Central memory CD4-positive, alpha-beta T cell (primary cell): ENCODE measurements at regions not wholly inside any gene's neighbourhood (a gene's known extent, or its start where the extent isn't known, plus 50 kb on each side); places are given as distances from the start of the nearest gene placed in this dataset.
"Not testable (repeated sequence)": the region's sequence is repeated elsewhere in the genome, so short reads cannot be mapped to it uniquely, and the experiment has no call there.

Source experiments
- DNase-seq: peaks from one replicate; pipeline ENCODE4 v3.0.0; 2022

DNA sequence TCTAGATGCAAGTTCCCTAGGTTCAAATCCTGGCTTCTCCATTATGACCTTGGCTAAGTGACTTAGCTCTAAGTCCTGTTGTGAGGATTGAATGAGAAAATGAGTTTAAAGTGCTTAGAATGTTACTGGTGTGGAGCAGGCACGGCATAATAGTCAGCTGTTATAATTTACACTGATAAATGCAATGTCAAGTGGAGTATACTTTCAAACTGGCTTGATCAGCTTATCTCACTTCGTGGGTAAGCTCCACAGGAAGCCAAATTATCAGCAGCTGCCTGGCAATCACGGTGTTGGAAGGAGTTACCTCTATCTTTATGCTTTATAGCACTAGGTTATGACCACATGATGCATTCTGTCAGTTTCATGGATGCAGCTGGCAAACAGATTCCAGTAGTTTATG lies 272.8 kb downstream of the OLFM4 start:
- no peak for DNase-seq

DNA sequence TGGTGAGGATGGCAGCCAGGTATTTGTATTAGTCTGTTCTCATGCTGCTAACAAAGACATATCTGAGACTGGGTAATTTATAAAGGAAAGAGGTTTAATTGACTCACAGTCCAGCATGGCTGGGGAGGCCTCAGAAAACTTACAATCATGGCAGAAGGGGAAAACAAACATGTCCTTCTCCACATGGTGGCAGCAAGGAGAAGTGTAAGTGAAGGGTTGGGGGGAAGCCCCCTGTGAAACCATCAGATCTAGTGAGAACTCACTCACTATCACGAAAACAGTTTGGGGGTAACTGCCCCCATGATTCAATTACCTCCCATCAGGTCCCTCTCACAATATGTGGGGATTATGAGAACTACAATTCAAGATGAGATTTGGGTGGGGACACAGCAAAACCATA lies 276.8 kb downstream of the OLFM4 start:
- DNase-seq, result not testable (repeated sequence)

DNA sequence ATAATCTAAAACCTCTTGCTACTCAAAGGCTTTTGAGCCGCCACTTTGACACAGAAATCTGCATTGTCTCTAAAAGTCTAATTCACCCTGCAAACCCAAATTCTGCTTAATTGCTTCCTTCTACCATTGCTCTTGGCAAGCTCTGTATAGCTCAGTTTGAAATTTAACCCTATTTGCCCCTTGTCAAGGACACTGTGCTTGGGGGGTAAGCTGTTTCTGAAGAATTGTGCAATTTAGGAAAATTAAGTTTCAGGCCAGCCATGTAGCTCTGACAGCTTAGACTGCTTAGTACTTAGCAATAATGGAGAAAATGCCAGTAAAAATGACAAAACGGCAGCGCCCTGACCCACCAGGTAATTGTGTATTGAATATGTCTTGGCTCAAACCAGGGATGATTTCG lies 282.2 kb downstream of the OLFM4 start:
- no peak for DNase-seq

DNA sequence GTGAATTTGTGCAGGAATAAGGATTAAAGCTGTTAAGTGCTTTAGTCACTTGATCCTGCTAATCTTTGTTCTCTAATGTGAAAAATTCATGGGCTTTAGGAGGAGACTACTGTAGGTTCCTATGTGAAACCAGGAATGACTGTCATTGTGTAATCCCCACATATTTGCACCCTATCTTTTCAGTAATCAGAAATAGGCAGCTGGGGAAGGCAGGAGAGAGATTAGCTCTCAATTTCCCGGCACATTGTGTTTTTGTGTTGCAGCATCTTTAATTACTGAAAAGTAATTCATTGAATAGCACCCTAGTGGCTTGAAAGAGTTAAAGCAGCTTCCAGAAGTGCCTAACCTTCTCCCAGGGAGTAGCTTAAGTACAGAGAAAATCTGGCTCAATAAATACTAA lies 282.9 kb downstream of the OLFM4 start:
- DNase-seq, result no peak

DNA sequence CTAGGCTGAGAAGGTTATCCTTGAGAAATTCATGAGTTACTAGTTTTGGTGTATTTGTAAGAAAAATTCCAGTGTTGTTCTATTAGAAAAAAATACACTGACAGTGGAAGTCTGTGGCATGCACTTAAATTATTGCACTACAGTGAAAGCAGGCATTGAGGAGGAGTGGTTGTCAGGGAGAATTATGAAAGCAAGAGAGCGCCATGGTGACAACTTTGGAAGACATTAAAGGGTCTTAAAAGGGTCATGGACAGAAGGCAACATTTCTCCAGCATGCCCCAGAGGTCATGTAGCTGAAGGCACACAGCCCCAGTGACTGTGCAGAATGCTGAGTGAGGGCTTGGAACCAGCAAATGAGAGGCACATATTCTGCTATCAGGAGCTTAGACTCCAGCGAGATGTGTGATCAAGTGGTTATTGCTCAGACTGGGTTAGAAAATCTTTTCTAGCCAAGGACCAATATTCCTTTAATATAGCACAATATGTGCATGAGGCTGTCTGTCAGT lies 292.7 kb downstream of the OLFM4 start:
- no peak for DNase-seq

DNA sequence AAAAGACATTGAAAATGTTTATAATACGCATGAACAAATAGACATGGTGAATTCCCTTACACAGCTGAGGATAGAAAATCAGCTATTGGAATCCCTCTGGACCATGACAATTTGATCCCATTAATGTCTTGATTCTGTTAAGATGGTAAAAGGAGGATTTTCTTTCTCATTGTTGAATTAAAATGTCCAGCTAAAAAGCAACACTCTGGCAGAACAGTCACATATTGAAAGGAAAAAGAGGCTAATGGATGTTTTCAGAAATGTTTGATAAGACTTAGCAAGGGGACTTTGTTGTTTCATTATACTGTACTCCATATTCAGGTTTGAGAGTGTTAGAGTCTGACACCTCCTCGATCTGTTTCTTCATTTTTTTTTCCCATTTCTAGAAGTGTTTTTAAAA lies 296.0 kb downstream of the OLFM4 start:
- no peak for DNase-seq

DNA sequence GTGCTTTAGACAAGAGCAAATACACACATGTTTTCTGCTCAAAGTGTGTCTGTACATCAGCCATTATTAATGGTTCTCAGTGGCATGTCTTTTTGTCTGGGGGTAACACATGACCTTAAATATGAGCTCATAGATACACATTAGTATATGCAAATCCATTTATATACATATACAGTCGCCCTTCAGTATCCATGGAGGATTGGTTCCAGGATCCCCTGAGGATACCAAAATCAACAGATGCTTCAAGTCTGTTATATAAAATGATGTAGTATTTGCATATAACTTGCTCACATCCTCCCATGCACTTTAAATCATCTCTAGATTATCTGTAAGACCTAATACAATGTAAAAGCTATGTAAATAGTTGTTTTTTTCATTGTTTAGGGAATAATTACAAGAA lies 298.1 kb downstream of the OLFM4 start:
- DNase-seq, result no peak

DNA sequence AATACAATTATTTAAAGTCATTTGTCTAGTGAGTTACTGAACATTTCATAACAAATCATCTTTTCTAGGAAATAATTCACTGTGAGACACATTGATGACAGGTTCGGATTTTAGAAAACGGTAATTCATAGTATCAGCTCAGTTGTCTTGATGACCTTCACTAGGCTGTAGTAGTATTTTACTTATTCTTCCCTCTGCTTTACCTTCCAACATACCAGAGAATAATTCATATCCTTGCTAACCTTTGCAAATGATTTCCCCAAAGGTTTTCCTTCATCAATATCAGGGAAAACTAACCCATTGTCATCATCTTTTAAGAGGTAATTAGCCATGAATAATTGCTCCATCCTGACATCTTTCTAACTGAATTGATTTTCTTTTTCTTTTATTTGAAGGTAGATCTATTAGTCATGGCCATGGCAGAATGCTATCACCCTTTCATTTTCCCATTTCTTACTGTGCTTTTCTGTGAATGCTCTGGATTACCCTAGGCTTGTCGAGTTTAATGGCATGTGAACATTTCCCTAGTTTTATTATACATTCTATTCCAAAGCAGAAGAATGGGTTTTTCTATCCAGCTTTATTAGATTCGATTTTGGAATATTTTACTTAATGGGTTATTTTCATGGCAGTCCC lies 299.2 kb downstream of the OLFM4 start:
- DNase-seq, result no peak

DNA sequence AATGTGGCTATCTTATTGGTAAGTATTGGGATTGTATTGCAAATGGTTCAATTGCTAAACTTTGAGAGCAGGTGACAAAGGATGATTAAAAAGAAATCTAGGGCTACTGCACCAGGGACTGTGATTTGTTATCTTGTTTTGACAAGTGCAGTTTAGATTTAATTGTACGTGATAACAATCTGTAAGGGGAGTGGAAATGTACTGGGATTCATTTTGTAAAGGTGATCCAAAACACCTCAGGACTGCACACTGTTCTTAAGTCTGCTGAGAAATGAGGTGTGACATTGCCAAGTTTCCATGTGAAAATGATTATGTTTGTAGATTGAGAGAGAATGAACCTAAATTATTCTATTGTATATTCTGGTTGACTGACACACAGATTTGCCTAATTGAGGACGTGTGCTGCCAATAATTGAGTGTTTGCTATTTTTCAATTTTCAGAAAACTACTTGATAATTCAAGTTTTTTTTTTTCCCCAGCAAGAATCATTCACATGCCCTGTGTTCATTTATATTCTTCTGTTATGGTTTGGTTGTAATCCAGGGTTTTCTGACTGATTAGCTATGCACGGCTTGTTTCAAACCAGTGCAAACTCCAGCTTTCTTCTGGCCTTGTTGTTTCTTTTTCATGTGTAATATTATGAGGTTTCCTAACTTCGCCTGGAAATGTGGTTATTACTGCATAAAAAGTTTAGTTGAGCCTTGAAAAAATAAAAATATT lies 308.0 kb downstream of the OLFM4 start:
- no peak for DNase-seq

DNA sequence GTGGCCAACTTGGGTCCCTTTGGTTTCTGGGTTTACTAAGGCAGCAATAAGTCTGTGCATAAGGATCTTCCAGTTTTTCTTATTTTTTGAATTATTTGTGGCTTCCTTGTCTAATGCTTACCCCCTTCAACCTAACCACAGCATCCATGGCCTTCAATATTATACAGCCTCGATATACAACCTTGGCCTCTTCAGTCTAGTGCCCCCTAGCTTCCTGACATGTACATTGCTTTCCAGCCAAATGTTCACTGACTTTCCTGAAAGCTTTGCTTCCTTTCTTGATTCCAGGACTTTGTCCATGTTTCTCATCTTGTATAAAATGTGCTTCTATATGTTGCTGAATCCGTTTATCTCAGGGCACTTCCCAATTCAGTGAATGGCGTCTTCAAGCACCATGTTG lies 310.1 kb downstream of the OLFM4 start:
- DNase-seq, result no peak

DNA sequence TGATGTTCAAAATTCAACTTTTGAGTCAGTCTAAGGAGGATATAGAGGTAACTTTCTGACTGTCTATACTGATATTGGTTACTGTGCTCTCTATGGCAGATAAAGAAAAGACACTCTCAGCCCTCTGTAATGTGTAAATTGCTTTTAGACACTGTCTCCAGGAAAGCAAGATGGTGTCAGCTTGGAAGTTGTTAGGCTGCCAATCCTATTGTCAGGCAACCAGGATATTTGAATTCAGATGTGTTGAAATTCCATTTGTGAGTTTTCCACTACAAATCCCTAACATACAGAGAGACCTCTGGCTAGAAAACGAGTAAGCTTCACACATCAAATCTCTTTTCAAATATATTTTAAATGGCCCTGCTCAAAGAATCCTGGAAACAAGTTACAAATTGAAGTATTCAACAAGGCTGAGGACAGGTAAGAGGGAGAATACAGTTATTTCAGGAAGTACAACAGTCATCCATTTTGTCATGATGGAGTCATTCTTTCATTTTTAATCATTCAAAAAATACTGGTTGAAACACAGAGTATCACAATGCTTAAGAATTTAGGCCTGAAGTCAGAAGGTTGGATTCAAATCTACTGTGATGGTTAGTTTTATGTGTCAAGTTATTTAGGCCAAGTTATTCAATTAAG lies 312.0 kb downstream of the OLFM4 start:
- no peak for DNase-seq

DNA sequence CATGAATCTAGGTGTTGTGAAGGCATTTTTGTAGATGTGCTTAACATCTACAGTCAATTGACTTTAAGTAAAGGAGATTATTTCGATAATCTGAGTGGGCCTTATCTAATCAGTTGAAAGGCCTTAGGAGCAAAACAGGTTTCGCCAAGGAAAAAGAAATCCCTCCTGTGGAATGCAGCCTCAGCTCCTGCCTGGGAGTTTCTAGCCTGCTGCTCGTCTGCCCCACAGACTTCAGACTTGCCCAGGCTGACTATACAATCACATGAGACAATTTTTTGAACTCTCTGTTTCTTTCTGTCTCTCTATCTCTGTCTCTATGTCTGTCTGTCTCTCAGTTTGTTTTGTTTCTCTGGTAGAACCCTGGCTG lies 312.5 kb downstream of the OLFM4 start:
- no peak for DNase-seq

DNA sequence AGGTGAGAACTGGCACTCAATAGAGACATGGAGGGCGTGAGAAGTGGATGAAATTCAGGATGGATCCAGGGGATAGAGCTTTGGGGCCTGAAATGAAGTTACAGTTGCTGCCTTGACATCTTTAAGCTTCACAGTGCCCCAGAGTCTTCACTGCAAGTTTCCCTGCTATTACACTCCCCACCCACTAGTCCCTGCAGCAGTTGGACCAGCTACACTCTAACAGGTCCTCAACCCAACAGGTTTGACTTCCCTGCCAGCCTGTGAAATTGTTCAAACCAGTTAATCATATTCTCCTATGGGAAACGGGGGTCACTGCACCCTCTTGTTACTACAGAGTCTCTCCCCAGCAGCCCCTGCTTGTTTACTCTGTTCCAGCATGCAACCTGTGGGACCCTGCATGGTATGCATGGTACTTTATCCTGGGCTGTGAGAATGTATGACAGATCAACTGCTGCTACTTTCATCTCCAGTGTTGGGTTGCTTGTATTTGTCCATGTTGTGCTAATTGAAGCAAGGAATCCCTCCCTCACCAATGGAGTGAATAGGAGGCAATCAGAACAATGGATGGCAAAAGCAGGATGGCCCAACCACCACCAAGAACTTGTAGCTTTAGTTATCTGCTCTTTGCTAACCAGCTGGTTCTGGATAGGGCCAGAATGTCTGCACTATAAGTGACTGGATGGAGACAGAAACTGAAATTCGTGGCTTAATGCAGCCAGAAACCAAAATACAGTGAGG lies 314.2 kb downstream of the OLFM4 start:
- DNase-seq, result no peak

DNA sequence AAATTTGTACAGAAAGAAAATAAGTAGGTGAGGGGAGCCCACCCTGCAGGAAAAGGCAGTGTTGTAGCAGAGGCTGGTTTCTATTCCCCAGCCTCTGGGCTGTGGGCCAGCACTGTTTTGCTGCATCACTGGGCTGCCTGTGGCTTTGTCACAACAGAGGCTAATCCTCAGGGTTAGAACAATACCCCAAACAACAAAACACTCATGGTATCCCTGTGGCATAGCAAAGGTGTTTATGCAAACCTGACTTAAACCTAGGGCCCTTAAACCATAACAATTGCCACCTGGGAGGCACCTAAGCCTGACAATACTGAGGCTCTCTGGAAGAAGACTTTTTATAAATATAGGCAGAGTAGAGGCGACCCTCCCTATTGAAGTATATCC lies 314.7 kb downstream of the OLFM4 start:
- no peak for DNase-seq

DNA sequence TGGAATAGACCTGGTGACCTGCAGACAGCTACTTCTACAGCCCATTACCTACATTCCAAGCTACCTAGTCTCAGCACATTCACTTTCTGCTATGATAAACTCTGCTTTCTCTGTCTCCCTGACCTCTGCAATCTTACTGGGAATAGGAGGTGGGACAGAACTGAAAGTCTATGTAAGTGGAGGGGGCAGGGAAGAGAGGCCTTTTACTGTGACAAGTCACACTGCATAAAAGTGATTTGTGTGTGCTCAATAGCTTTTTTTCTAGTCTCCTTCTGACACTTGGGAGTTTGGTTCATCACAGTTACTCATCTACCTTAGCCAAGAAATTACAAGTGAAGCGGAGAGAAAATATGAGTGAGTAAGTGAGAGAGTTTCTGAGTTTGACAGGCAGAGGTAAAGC lies 322.4 kb downstream of the OLFM4 start:
- DNase-seq, result no peak

DNA sequence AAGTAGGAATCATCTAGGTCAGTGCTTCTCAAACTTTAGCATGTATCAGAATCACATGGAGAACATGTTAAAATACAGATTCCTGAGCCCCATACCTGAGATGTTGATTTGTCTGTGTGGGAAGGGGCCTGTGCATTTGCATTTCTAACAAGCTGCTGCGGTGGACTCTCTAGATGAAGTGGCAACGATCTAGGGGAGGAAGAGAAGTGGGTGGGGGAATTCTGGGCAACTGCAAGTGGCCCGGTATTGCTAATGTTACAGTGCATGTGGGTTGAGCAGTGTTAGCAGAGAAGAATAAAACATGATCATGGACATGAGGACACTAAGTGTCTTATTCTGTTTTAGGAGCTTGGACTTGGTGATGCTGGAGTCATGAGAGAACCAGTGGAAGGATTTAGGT lies 329.0 kb downstream of the OLFM4 start:
- no peak for DNase-seq

DNA sequence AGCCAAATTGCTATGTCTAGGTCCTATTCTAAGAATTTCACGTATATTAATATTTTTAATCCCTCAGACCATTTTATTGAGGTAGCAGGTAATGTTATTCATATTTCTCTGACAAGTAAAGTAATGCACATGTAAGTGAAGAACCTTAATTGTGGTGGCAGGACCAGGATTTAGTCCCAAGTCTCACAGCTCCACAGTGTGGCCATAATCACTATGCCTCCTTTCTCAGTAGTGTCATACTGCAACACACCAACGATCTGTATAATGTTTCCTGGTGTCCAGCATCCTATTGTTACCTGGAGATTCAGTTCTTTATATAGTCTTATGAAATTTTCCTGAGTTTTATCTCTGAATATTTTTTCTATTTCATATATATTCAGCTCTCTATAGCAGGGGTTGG lies 340.3 kb downstream of the OLFM4 start:
- no peak for DNase-seq

DNA sequence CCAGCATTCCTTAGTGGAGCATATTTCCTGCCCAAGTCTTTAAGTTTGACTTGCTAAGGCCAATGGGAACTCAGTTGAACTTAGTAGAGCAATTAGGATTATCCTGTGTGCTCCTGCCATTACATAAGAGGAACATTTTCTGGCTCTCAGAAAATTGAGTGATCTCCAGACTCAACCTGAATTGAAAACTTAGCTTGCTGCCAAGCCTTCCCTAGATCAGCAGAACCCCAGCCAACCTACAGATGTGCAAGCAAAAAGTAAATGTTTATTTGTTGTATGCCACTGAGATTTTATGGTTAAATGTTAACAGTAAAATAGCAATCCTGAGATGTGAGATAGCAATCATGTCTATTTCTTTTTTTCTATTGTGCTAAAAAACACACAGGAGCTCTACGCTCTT lies 350.9 kb downstream of the OLFM4 start:
- DNase-seq, result no peak

DNA sequence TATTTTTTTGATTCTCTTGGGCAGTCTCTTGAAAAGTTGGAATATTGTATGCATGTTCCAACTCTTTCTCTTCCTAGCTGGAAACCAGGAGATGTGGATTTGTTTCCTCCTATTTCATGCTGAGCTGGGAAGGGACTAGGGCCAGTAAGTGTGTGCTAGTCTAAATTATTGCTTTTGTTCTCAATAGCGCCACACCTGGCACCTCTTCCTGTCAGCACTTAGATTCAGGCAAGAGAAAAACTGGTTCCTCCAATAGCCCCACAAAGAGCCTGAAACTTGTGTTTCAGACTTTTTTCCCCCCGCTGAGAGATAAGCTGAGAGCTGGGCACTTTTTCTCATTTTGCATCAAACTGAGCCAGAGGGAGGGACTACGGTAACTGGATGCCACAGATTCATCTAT lies 353.4 kb downstream of the OLFM4 start:
- DNase-seq, result no peak

DNA sequence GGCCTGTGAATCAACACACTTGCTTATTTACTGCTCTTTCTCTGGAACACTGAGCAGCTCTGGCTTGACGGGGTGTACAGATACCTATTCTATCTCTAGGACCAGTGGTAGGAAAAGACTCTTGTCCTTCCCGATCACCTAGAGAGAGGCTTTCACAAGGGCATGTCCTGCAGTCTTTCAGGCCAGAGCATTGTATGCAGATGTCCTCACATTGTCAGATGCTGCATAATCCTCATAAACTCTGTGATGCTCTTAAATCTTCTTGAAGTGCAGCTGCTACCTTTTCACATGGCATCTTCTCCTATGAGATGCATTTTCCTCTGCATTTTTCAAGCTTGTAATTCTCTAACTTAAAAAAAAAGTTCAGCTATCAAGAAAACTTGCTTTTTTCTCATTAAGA lies 369.4 kb downstream of the OLFM4 start:
- DNase-seq, result no peak

DNA sequence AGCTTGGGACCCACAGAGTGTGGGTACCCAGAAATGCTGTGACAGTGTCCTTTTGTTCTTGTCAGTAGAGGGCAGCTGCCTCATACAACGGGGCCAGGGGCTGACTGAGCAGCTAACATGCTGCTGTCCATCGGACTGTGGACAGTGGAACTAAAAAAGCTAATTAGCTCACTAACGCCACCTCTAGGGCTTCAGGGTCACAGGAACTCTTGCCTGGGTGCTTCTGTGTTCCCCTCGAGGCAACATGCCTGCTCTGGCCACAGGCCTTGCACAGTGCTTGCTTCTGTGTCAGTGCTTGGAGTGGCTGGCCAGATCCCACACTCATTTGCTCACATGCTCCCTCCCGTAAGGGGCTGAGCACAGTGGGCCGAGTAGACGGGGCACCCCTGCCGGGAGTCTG lies 377.0 kb downstream of the OLFM4 start:
- no peak for DNase-seq

DNA sequence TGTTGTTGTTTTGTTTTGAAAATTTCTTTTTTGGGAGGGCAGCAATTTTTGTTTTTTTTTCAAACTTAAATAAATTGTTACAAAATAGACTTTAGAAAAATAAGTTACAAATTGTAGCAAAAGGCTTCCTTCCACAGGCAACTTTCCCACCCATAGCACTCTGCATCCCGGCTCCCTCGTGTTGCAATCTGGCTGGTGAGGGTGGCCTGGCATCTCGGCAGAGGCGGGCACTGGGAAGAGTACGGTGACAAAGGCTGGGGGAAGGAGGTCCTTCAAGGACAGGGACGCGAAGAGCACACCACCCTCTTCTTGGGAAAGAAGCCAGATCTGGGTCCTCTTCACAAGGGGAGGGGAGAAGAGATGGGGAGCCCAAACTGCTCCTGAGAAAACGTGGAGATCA lies 379.7 kb downstream of the OLFM4 start:
- DNase-seq, result no peak

DNA sequence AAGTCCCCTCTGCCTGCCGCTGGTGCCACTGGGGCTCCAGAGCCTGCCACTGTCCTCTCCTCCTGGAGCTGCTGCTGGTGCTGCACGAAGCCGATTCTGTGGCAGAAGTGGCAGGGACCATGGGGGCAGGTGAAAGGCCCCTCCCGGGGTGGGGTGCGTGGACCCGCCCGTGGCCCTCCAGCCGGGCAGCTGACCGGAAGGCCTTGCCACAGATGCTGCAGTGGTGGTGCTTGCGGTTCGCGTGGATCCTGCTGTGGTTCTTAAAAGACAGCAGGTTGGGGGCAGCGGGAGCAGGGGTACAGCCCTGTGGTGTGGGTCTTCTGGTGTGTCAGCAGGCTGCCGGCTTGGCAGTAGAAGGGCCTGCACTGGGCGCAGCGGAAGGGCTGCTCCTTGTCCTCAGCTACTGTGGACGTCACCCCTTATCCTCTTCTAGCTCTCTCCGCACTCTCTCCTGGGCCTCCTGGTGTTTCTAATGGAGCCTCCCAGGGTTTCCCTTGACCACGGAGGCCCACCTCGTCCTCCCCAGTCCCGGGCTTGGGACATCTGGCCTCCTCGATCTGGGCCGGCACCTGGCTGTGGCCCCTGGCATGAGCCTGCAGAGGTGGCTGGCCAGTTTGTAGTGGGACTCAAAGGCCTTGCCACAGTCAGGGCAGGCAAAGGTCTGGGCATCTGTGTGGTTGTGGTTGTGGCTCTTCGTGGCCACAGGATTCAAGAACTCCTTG lies 380.4 kb downstream of the OLFM4 start:
- DNase-seq, result no peak
